ENCODE measurements at regions not wholly inside any gene's neighbourhood (a gene's known extent, or its start where the extent isn't known, plus 50 kb on each side); places are given as distances from the start of the nearest gene placed in this dataset.

DNA sequence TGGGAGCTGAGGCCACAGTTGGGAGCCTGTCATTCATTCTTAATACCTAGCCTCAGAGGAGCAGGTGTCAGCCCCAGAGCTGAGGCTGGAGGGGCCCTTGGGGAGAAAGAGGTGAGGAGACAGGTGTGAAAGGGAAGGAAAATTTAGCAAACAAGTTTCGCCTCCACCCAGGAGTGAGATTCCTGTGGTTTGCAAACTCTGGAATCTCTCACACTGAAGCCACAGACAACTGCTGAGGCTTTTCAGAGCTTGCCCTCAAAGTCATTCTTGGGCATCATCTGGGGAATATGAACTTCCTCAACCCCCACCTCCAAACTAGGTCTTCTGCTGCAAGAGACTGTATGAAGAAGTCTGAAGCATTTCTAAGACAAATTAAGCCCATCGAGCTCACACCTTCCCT, 589.5 kb upstream of the TBX3 start:
- Mint-ChIP-seq H3K27me3 (ENCODE audit: insufficient read depth) (peaks cover 4% of the 10 kb centered on the region; the same call in 1 of the 2 replicates), H3K4me3 (no peak overlapping the region), H3K27ac (no peak overlapping the region), H3K36me3 (ENCODE audit: low read depth) (no peaks in the 10 kb centered on the region), H3K9me3 (no peaks in the 10 kb centered on the region), H3K4me1 (ENCODE audit: low read depth) (no peaks in the 10 kb centered on the region)
- no peak for TF ChIP-seq CTCF (IDR thresholded peaks at IDR 0.05)
- DNase-seq: no peak

- peaks cover 9% of the 10 kb centered on the region for H3K4me1 Mint-ChIP-seq (ENCODE audit: low read depth)
- DNase-seq: no peak
- TF ChIP-seq CTCF (IDR thresholded peaks at IDR 0.05): no peak
- H3K27ac Mint-ChIP-seq: no peak overlapping the region
- H3K4me3 Mint-ChIP-seq: no peak overlapping the region
- H3K36me3 Mint-ChIP-seq (ENCODE audit: low read depth): no peaks in the 10 kb centered on the region
- H3K27me3 Mint-ChIP-seq (ENCODE audit: insufficient read depth): peaks cover 4% of the 10 kb centered on the region; the same call in 1 of the 2 replicates
- no peaks in the 10 kb centered on the region for H3K9me3 Mint-ChIP-seq
Measured at GRCh38 chr12:115268451-115268850, 584.5 kb upstream of the TBX3 start.

GRCh38 chr12:115267891-115268290, 583.9 kb upstream of the TBX3 start:
- no peak for TF ChIP-seq CTCF (IDR thresholded peaks at IDR 0.05)
- Mint-ChIP-seq H3K27ac (no peak overlapping the region), H3K4me3 (no peak overlapping the region), H3K9me3 (no peaks in the 10 kb centered on the region), H3K4me1 (ENCODE audit: low read depth) (peaks cover 9% of the 10 kb centered on the region), H3K27me3 (ENCODE audit: insufficient read depth) (peaks cover 4% of the 10 kb centered on the region; the same call in 1 of the 2 replicates), H3K36me3 (ENCODE audit: low read depth) (no peaks in the 10 kb centered on the region)
- peak; percentile 12 for DNase-seq

- TF ChIP-seq CTCF (IDR thresholded peaks at IDR 0.05): no peak
- no peaks in the 10 kb centered on the region for H3K36me3 Mint-ChIP-seq (ENCODE audit: low read depth)
- H3K4me1 Mint-ChIP-seq (ENCODE audit: low read depth): peaks cover 9% of the 10 kb centered on the region
- DNase-seq: no peak
- no peak overlapping the region for H3K4me3 Mint-ChIP-seq
- no peaks in the 10 kb centered on the region for H3K9me3 Mint-ChIP-seq
- H3K27ac Mint-ChIP-seq: no peak overlapping the region
- H3K27me3 Mint-ChIP-seq (ENCODE audit: insufficient read depth): peaks cover 4% of the 10 kb centered on the region; the same call in 1 of the 2 replicates
Measured at GRCh38 chr12:115267464-115267863, 583.5 kb upstream of the TBX3 start.

- Mint-ChIP-seq H3K27ac (no peak overlapping the region), H3K9me3 (no peaks in the 10 kb centered on the region), H3K4me3 (no peak overlapping the region), H3K36me3 (ENCODE audit: low read depth) (no peaks in the 10 kb centered on the region), H3K27me3 (ENCODE audit: insufficient read depth) (peaks cover 4% of the 10 kb centered on the region; the same call in 1 of the 2 replicates), H3K4me1 (ENCODE audit: low read depth) (peaks cover 31% of the 10 kb centered on the region)
- no peak for TF ChIP-seq CTCF (IDR thresholded peaks at IDR 0.05)
- no peak for DNase-seq
Measured at GRCh38 chr12:115264605-115265004, 580.6 kb upstream of the TBX3 start.
